ENCODE measurements at regions not wholly inside any gene's neighbourhood (a gene's known extent, or its start where the extent isn't known, plus 50 kb on each side); places are given as distances from the start of the nearest gene placed in this dataset.

- H3K27ac ChIP-seq (ENCODE audit: low read length): no peak overlapping the region
- no peak overlapping the region for H3K4me3 ChIP-seq (ENCODE audit: low read length)
- H3K36me3 ChIP-seq (replicated peaks; ENCODE audit: low read depth, low read length): no peaks in the 10 kb centered on the region
- H3K4me2 ChIP-seq (ENCODE audit: low read length): no peak overlapping the region
- H3K9me3 ChIP-seq (ENCODE audit: insufficient read depth, low read length): no peaks in the 10 kb centered on the region
- H3K4me1 ChIP-seq (ENCODE audit: low read length): peaks cover 5% of the 10 kb centered on the region; the same call in 1 of the 2 replicates
- H4K20me1 ChIP-seq (ENCODE audit: insufficient read depth, low read length): no peaks in the 10 kb centered on the region
- no peak for TF ChIP-seq EZH2phosphoT487 (IDR thresholded peaks at IDR 0.05; ENCODE audit: low read depth)
- no peak for TF ChIP-seq CTCF (IDR thresholded peaks at IDR 0.05; ENCODE audit: low read depth, low read length)
- H2AFZ ChIP-seq (ENCODE audit: low read depth, low read length): no peak overlapping the region
- no peak overlapping the region for H3K9ac ChIP-seq (ENCODE audit: low read length)
- no peaks in the 10 kb centered on the region for H3K27me3 ChIP-seq (ENCODE audit: low read depth, low read length)
- H3K79me2 ChIP-seq (ENCODE audit: low read length): no peaks in the 10 kb centered on the region
Measured at GRCh38 chr2:14982790-14983189, 350.3 kb downstream of the LRATD1 start.

GRCh38 chr2:14988600-14988999 is 356.1 kb downstream of the LRATD1 start:
- Histone ChIP-seq H4K20me1 (ENCODE audit: insufficient read depth, low read length) (no peaks in the 10 kb centered on the region), H3K36me3 (replicated peaks; ENCODE audit: low read depth, low read length) (no peaks in the 10 kb centered on the region), H3K27ac (ENCODE audit: low read length) (no peak overlapping the region), H3K4me1 (ENCODE audit: low read length) (no peaks in the 10 kb centered on the region), H3K4me2 (ENCODE audit: low read length) (no peak overlapping the region), H3K79me2 (ENCODE audit: low read length) (no peaks in the 10 kb centered on the region), H3K4me3 (ENCODE audit: low read length) (no peak overlapping the region), H3K27me3 (ENCODE audit: low read depth, low read length) (peaks cover 6% of the 10 kb centered on the region; the same call in 1 of the 2 replicates), H2AFZ (ENCODE audit: low read depth, low read length) (no peak overlapping the region), H3K9me3 (ENCODE audit: insufficient read depth, low read length) (no peaks in the 10 kb centered on the region), H3K9ac (ENCODE audit: low read length) (no peak overlapping the region)
- TF ChIP-seq EZH2phosphoT487 (IDR thresholded peaks at IDR 0.05; ENCODE audit: low read depth) (no peak), CTCF (IDR thresholded peaks at IDR 0.05; ENCODE audit: low read depth, low read length) (no peak)

- Histone ChIP-seq H3K4me3 (ENCODE audit: low read length) (no peak overlapping the region), H2AFZ (ENCODE audit: low read depth, low read length) (no peak overlapping the region), H3K9me3 (ENCODE audit: insufficient read depth, low read length) (no peaks in the 10 kb centered on the region), H3K36me3 (replicated peaks; ENCODE audit: low read depth, low read length) (no peaks in the 10 kb centered on the region), H4K20me1 (ENCODE audit: insufficient read depth, low read length) (no peaks in the 10 kb centered on the region), H3K9ac (ENCODE audit: low read length) (no peak overlapping the region), H3K79me2 (ENCODE audit: low read length) (no peaks in the 10 kb centered on the region), H3K4me1 (ENCODE audit: low read length) (no peaks in the 10 kb centered on the region), H3K27me3 (ENCODE audit: low read depth, low read length) (peaks cover 15% of the 10 kb centered on the region), H3K4me2 (ENCODE audit: low read length) (no peak overlapping the region), H3K27ac (ENCODE audit: low read length) (no peak overlapping the region)
- TF ChIP-seq CTCF (IDR thresholded peaks at IDR 0.05; ENCODE audit: low read depth, low read length) (no peak), EZH2phosphoT487 (IDR thresholded peaks at IDR 0.05; ENCODE audit: low read depth) (no peak)
Measured at GRCh38 chr2:14991723-14992122, 359.2 kb downstream of the LRATD1 start.

GRCh38 chr2:14994721-14995120 is 362.2 kb downstream of the LRATD1 start:
- H2AFZ ChIP-seq (ENCODE audit: low read depth, low read length): no peak overlapping the region
- no peaks in the 10 kb centered on the region for H3K4me1 ChIP-seq (ENCODE audit: low read length)
- no peak overlapping the region for H3K4me2 ChIP-seq (ENCODE audit: low read length)
- no peaks in the 10 kb centered on the region for H3K79me2 ChIP-seq (ENCODE audit: low read length)
- no peaks in the 10 kb centered on the region for H3K9me3 ChIP-seq (ENCODE audit: insufficient read depth, low read length)
- H3K9ac ChIP-seq (ENCODE audit: low read length): no peak overlapping the region
- H3K27me3 ChIP-seq (ENCODE audit: low read depth, low read length): peaks cover 17% of the 10 kb centered on the region
- no peaks in the 10 kb centered on the region for H4K20me1 ChIP-seq (ENCODE audit: insufficient read depth, low read length)
- TF ChIP-seq CTCF (IDR thresholded peaks at IDR 0.05; ENCODE audit: low read depth, low read length): no peak
- no peak for TF ChIP-seq EZH2phosphoT487 (IDR thresholded peaks at IDR 0.05; ENCODE audit: low read depth)
- no peak overlapping the region for H3K27ac ChIP-seq (ENCODE audit: low read length)
- no peak overlapping the region for H3K4me3 ChIP-seq (ENCODE audit: low read length)
- H3K36me3 ChIP-seq (replicated peaks; ENCODE audit: low read depth, low read length): no peaks in the 10 kb centered on the region
